Loucy (cell line): ENCODE measurements at regions not wholly inside any gene's neighbourhood (a gene's known extent, or its start where the extent isn't known, plus 50 kb on each side); places are given as distances from the start of the nearest gene placed in this dataset.

ENCODE experiments used
- H2AFZ ChIP-seq: fragments of 200-600 bp; sonication (generic); 2 replicates; pipeline ENCODE4 v1.6.0; 2016; ENCODE audit warnings: antibody characterized with exemption, mild to moderate bottlenecking, low read length, moderate library complexity
- H3F3A ChIP-seq: fragments of 200-600 bp; 2 replicates; pipeline ENCODE4 v1.6.0; 2016; ENCODE audit warnings: antibody characterized with exemption, low read depth, mild to moderate bottlenecking
- H3K27me3 ChIP-seq: fragments of 200-600 bp; sonication (generic); 2 replicates; pipeline ENCODE4 v1.6.1; 2014; ENCODE audit warnings: low read length, mild to moderate bottlenecking; ENCODE audit not compliant: insufficient read depth, poor library complexity, severe bottlenecking
- H3K36me3 ChIP-seq: fragments of 200-600 bp; sonication (generic); 2 replicates; pipeline ENCODE4 v1.6.1; 2016; ENCODE audit warnings: low read length; ENCODE audit not compliant: insufficient read depth
- H3K4me1 ChIP-seq: fragments of 200-600 bp; sonication (generic); 2 replicates; pipeline ENCODE4 v1.5.1; 2014; ENCODE audit warnings: low read length, mild to moderate bottlenecking; ENCODE audit not compliant: insufficient read depth, poor library complexity, severe bottlenecking
- H3K4me2 ChIP-seq: fragments of 200-600 bp; sonication (generic); 2 replicates; pipeline ENCODE4 v1.6.0; 2014; ENCODE audit warnings: antibody characterized with exemption, low read length, low read depth, mild to moderate bottlenecking; ENCODE audit not compliant: poor library complexity, severe bottlenecking
- H3K4me3 ChIP-seq: fragments of 200-600 bp; sonication (generic); 2 replicates; pipeline ENCODE4 v1.5.1; 2014; ENCODE audit warnings: low read length, mild to moderate bottlenecking, mixed read lengths; ENCODE audit not compliant: poor library complexity, severe bottlenecking
- H3K79me2 ChIP-seq: fragments of 200-600 bp; sonication (generic); 2 replicates; pipeline ENCODE4 v1.6.1; 2014; ENCODE audit warnings: low read length; ENCODE audit not compliant: insufficient read depth
- H3K9ac ChIP-seq: fragments of 200-600 bp; sonication (generic); 2 replicates; pipeline ENCODE4 v1.6.0; 2014; ENCODE audit warnings: mild to moderate bottlenecking, low read depth, low read length, moderate library complexity; ENCODE audit not compliant: poor library complexity, severe bottlenecking
- H3K9me2 ChIP-seq: fragments of 200-600 bp; sonication (generic); replicated peaks from 2 replicates; pipeline ENCODE4 v1.6.1; 2016; ENCODE audit warnings: low read depth, low read length, mixed read lengths
- H3K9me3 ChIP-seq: fragments of 200-600 bp; sonication (generic); 2 replicates; pipeline ENCODE4 v1.6.1; 2014; ENCODE audit warnings: mild to moderate bottlenecking, antibody characterized with exemption, low read length, low read depth; ENCODE audit not compliant: insufficient read depth
- H4K20me1 ChIP-seq: fragments of 200-600 bp; sonication (generic); 2 replicates; pipeline ENCODE4 v1.6.0; 2014; ENCODE audit warnings: antibody characterized with exemption, low read length, mild to moderate bottlenecking; ENCODE audit not compliant: insufficient read depth, poor library complexity, severe bottlenecking
- CTCF ChIP-seq: fragments of 200-600 bp; sonication (generic); conservative IDR thresholded peaks from 2 replicates; pipeline ENCODE4 v1.5.1; 2014; ENCODE audit warnings: mild to moderate bottlenecking, antibody characterized with exemption, low read length
- EZH2phosphoT487 ChIP-seq: fragments of 200-600 bp; IDR thresholded peaks from 2 replicates; pipeline ENCODE4 v1.6.1; 2018; ENCODE audit warnings: antibody characterized with exemption, mild to moderate bottlenecking, moderate library complexity, borderline replicate concordance

DNA sequence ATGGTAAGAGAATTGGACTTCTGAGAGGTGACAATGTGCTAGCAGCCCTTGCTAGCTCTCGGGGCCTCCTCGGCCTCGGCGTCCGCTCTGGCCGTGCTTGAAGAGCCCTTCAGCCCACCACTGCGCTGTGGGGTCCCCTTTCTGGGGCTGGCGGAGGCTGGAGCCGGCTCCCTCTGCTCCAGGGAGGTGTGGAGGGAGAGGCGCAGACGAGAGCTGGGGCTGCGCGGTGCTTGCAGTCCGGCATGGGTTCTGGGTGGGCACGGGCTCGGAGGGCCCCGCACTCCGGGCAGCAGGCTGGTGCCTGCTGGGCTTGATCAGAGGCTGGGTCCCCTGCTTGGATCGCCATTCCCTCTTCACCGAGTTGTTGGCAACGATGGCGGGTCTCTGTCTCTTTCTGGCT, 226.4 kb upstream of the AMIGO2 start:
- Histone ChIP-seq H3K9me3 (no peaks in the 10 kb centered on the region), H3F3A (0 out of 2 replicates have a peak, but pooled peaks cover 3% of the 10 kb centered on the region), H2AFZ (no peak overlapping the region), H4K20me1 (no peaks in the 10 kb centered on the region), H3K79me2 (no peaks in the 10 kb centered on the region), H3K4me3 (no peak overlapping the region), H3K4me1 (peaks cover 8% of the 10 kb centered on the region), H3K4me2 (no peak overlapping the region), H3K9ac (no peak overlapping the region), H3K27me3 (no peaks in the 10 kb centered on the region), H3K36me3 (no peaks in the 10 kb centered on the region), H3K9me2 (no peaks in the 10 kb centered on the region)
- TF ChIP-seq CTCF: no peak
- no peak for TF ChIP-seq EZH2phosphoT487

DNA sequence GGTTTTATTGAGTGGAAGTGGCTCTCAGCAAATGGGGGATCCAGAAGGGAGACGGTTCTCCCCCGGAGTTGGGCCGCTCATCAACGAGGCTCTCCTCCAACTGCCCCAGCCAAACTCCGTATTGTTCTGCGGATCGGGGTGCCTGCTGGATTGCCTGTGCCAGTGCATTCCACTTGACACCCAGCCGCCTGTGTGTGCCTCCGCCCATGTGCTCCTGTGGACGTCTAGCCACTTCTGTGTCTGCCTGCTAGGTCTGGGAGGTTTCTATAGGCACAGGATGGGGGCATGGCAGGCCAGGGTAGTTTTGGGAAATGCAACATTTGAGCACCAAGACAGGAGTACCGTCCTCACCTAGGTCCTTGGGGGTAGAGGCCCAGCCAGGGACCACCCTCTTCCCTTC, 225.7 kb upstream of the AMIGO2 start:
- Histone ChIP-seq H3K9me2 (no peaks in the 10 kb centered on the region), H3K9me3 (no peaks in the 10 kb centered on the region), H3K79me2 (no peaks in the 10 kb centered on the region), H4K20me1 (no peaks in the 10 kb centered on the region), H3K9ac (no peak overlapping the region), H3K4me2 (no peak overlapping the region), H3F3A (0 out of 2 replicates have a peak, but pooled peaks cover 3% of the 10 kb centered on the region), H3K27me3 (no peaks in the 10 kb centered on the region), H3K4me3 (no peak overlapping the region), H2AFZ (no peak overlapping the region), H3K36me3 (no peaks in the 10 kb centered on the region), H3K4me1 (peaks cover 8% of the 10 kb centered on the region)
- TF ChIP-seq EZH2phosphoT487 (no peak), CTCF (no peak)

DNA sequence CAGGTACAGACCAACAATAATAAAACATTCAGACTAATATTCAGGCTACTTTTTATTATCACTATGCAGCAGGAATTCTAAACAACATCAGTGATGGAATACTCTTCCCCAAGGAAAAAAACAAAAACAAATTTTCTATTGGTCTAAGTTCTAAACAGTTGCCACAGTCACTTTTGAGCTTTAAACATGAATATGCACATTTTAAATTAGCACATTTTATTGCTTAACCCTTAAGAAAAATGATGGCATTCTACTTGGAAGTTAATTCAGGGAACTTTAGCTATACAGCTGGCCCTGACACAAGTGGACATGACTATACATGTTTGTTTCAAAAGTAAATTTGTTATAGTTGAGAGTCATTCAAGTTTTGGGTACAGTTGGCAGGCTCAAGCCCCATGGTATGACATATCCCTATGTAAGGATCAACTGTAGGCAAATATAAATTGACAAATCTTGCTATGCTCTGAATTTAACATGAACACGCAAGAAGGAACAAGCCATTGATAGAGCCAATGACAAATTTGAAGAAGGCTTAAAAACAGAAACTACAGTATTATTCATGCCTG, 224.3 kb upstream of the AMIGO2 start:
- Histone ChIP-seq H3K9ac (no peak overlapping the region), H3K36me3 (no peaks in the 10 kb centered on the region), H3K9me2 (no peaks in the 10 kb centered on the region), H4K20me1 (no peaks in the 10 kb centered on the region), H3K4me1 (peaks cover 10% of the 10 kb centered on the region), H3K4me3 (no peak overlapping the region), H3K27me3 (no peaks in the 10 kb centered on the region), H3K79me2 (no peaks in the 10 kb centered on the region), H3K4me2 (no peak overlapping the region), H3F3A (0 out of 2 replicates have a peak, but pooled peaks cover 3% of the 10 kb centered on the region), H2AFZ (no peak overlapping the region), H3K9me3 (no peaks in the 10 kb centered on the region)
- TF ChIP-seq CTCF (no peak), EZH2phosphoT487 (no peak)
